OCI-LY1 (cell line): ENCODE measurements at regions not wholly inside any gene's neighbourhood (a gene's known extent, or its start where the extent isn't known, plus 50 kb on each side); places are given as distances from the start of the nearest gene placed in this dataset.

Experiments used
- EZH2 ChIP-seq: fragments of 200-600 bp; sonication (generic), shearing (Covaris generic); IDR thresholded peaks from 2 replicates; pipeline ENCODE4 v1.8.0; 2017; ENCODE audit warnings: borderline replicate concordance, mixed run types, mild to moderate bottlenecking, antibody characterized with exemption, low read length, moderate library complexity, mixed read lengths
- TF ChIP-seq, protein P1 (sequence below): fragments of 200-600 bp; sonication (generic), shearing (Covaris generic); IDR thresholded peaks from 2 replicates; pipeline ENCODE4 v1.5.1; 2017; ENCODE audit warnings: mild to moderate bottlenecking, antibody characterized with exemption, low read length, moderate library complexity, mixed read lengths

DNA sequence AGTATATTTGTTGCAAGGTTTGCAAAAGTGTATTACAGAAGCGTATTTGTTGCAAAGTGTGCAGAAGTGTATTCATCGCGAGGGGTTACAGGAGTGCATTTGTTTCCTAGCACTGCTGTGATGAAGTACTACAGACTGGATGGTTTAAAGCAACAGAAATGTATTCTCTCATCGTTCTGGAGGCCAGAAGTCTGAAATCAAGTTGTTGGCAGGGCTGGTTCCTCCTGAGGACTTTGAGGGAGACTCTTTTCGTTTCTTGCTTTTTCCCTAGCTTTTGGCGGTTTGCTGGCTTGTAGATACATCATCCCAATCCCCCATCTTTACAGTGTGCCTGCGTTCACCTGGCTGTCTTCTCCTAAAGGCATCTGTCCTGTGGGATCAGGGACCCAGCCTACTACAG is 127.9 kb upstream of the USP29 start:
- TF ChIP-seq, protein P1, sequence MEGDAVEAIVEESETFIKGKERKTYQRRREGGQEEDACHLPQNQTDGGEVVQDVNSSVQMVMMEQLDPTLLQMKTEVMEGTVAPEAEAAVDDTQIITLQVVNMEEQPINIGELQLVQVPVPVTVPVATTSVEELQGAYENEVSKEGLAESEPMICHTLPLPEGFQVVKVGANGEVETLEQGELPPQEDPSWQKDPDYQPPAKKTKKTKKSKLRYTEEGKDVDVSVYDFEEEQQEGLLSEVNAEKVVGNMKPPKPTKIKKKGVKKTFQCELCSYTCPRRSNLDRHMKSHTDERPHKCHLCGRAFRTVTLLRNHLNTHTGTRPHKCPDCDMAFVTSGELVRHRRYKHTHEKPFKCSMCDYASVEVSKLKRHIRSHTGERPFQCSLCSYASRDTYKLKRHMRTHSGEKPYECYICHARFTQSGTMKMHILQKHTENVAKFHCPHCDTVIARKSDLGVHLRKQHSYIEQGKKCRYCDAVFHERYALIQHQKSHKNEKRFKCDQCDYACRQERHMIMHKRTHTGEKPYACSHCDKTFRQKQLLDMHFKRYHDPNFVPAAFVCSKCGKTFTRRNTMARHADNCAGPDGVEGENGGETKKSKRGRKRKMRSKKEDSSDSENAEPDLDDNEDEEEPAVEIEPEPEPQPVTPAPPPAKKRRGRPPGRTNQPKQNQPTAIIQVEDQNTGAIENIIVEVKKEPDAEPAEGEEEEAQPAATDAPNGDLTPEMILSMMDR = no peak
- no peak for TF ChIP-seq EZH2
